GM23338 (cell line): ENCODE measurements at regions not wholly inside any gene's neighbourhood (a gene's known extent, or its start where the extent isn't known, plus 50 kb on each side); places are given as distances from the start of the nearest gene placed in this dataset.

ENCODE experiments used
- ATAC-seq: fragments of 200-7000 bp; cut with Tn5 transposase; 3 replicates; pipeline ENCODE4 v1.9.1; 2020
- DNase-seq: peaks from one replicate; pipeline ENCODE4 v3.0.0-alpha.2; 2015; ENCODE audit warnings: low spot score
- H2AFZ ChIP-seq: fragments of 200-600 bp; sonication (generic); 2 replicates; pipeline ENCODE4 v1.8.0; 2016; ENCODE audit warnings: antibody characterized with exemption, mild to moderate bottlenecking, moderate library complexity
- H3F3A ChIP-seq: fragments of 200-600 bp; sonication (generic); replicated peaks from 2 replicates; pipeline ENCODE4 v1.8.0; 2017; ENCODE audit warnings: antibody characterized with exemption, mixed run types, low read depth
- H3K27ac ChIP-seq: fragments of 200-600 bp; sonication (generic); 2 replicates; pipeline ENCODE4 v1.6.1; 2016; ENCODE audit warnings: low read depth
- H3K27me3 ChIP-seq: fragments of 200-600 bp; sonication (generic); 2 replicates; pipeline ENCODE4 v1.8.0; 2016; ENCODE audit warnings: mild to moderate bottlenecking, mixed run types, moderate library complexity; ENCODE audit not compliant: insufficient read depth
- H3K36me3 ChIP-seq: fragments of 200-600 bp; sonication (generic); 2 replicates; pipeline ENCODE4 v1.8.0; 2016; ENCODE audit warnings: mild to moderate bottlenecking; ENCODE audit not compliant: insufficient read depth
- H3K4me1 ChIP-seq: fragments of 200-600 bp; sonication (generic); 2 replicates; pipeline ENCODE4 v1.8.0; 2016; ENCODE audit warnings: mild to moderate bottlenecking, moderate library complexity; ENCODE audit not compliant: insufficient read depth
- H3K4me2 ChIP-seq: fragments of 200-600 bp; sonication (generic); 2 replicates; pipeline ENCODE4 v1.7.1; 2017; ENCODE audit warnings: mixed run types
- H3K4me3 ChIP-seq: fragments of 200-600 bp; sonication (generic); 2 replicates; pipeline ENCODE4 v1.6.1; 2016; ENCODE audit warnings: mixed run types
- H3K79me2 ChIP-seq: fragments of 200-600 bp; sonication (generic); replicated peaks from 2 replicates; pipeline ENCODE4 v1.8.0; 2017; ENCODE audit warnings: mild to moderate bottlenecking; ENCODE audit not compliant: insufficient read depth
- H3K9me2 ChIP-seq: fragments of 200-600 bp; sonication (generic); 2 replicates; pipeline ENCODE4 v1.8.0; 2017; ENCODE audit not compliant: insufficient read depth
- H4K20me1 ChIP-seq: fragments of 200-600 bp; sonication (generic); replicated peaks from 2 replicates; pipeline ENCODE4 v1.8.0; 2017; ENCODE audit warnings: mild to moderate bottlenecking; ENCODE audit not compliant: insufficient read depth
- H3K27ac Mint-ChIP-seq: 2 replicates; pipeline ENCODE4 v1.8.0; 2020; ENCODE audit warnings: inconsistent platforms, mild to moderate bottlenecking, moderate library complexity, mixed read lengths
- H3K27me3 Mint-ChIP-seq: 3 replicates; pipeline ENCODE4 v1.8.0; 2022; ENCODE audit warnings: low read depth, mild to moderate bottlenecking, moderate library complexity, mixed read lengths, inconsistent platforms; ENCODE audit not compliant: insufficient read depth, poor library complexity
- H3K36me3 Mint-ChIP-seq: 3 replicates; pipeline ENCODE4 v1.8.0; 2021; ENCODE audit warnings: low read depth, mild to moderate bottlenecking, inconsistent platforms, moderate library complexity, mixed read lengths
- H3K4me1 Mint-ChIP-seq: 3 replicates; pipeline ENCODE4 v1.8.0; 2020; ENCODE audit warnings: mild to moderate bottlenecking, inconsistent platforms, mixed read lengths
- H3K4me3 Mint-ChIP-seq: 3 replicates; pipeline ENCODE4 v1.8.0; 2021; ENCODE audit warnings: moderate library complexity, mild to moderate bottlenecking, inconsistent platforms, mixed read lengths
- H3K9me3 Mint-ChIP-seq: 3 replicates; pipeline ENCODE4 v1.8.0; 2020; ENCODE audit warnings: moderate library complexity, mild to moderate bottlenecking, inconsistent platforms, mixed read lengths
- CREB1 ChIP-seq: fragments of 250-450 bp; sonication (Bioruptor Pico); IDR thresholded peaks from 2 replicates; pipeline ENCODE4 v1.5.0; 2020; ENCODE audit warnings: low read depth, mild to moderate bottlenecking, moderate library complexity
- EZH2 ChIP-seq: fragments of 200-600 bp; sonication (generic); IDR thresholded peaks from one replicate; pipeline ENCODE4 v1.8.0; 2017; ENCODE audit warnings: antibody characterized with exemption, mild to moderate bottlenecking, low read depth; ENCODE audit not compliant: unreplicated experiment
- EZH2phosphoT487 ChIP-seq: fragments of 200-600 bp; sonication (generic); IDR thresholded peaks from one replicate; pipeline ENCODE4 v1.8.1; 2018; ENCODE audit warnings: antibody characterized with exemption; ENCODE audit not compliant: unreplicated experiment
- NANOG ChIP-seq: IDR thresholded peaks from 2 replicates; pipeline ENCODE4 v1.6.1; 2016; ENCODE audit warnings: antibody characterized with exemption, borderline replicate concordance
- POLR2AphosphoS5 ChIP-seq: IDR thresholded peaks from 2 replicates; pipeline ENCODE4 v1.6.1; 2016; ENCODE audit warnings: antibody characterized with exemption, low read depth
- STAT1 ChIP-seq: IDR thresholded peaks from one replicate; pipeline ENCODE4 v1.6.1; 2016; ENCODE audit warnings: antibody characterized with exemption; ENCODE audit not compliant: unreplicated experiment
- ZNF114 ChIP-seq: fragments of 250-450 bp; sonication (Bioruptor Pico); IDR thresholded peaks from 2 replicates; pipeline ENCODE4 v1.5.0; 2020; ENCODE audit warnings: mild to moderate bottlenecking, moderate library complexity
- TF ChIP-seq, protein P1 (sequence below): fragments of 250-450 bp; sonication (Bioruptor Pico); IDR thresholded peaks from 2 replicates; pipeline ENCODE4 v1.5.0; 2020; ENCODE audit warnings: mild to moderate bottlenecking, moderate library complexity
- TF ChIP-seq, protein P2 (sequence below): IDR thresholded peaks from 2 replicates; pipeline ENCODE4 v1.6.1; 2016; ENCODE audit warnings: antibody characterized with exemption
- TF ChIP-seq, protein P3 (sequence below), 2 experiments: fragments of 200-600 bp in 1 of 2; sonication (generic) in 1 of 2; conservative IDR thresholded peaks; 2 replicates each; pipeline versions ENCODE4 v1.5.1 to v1.6.1; 2016 to 2017; ENCODE audit warnings: antibody characterized with exemption in 2 of 2, low read depth in 2 of 2, mild to moderate bottlenecking in 2 of 2, moderate library complexity in 1 of 2

DNA sequence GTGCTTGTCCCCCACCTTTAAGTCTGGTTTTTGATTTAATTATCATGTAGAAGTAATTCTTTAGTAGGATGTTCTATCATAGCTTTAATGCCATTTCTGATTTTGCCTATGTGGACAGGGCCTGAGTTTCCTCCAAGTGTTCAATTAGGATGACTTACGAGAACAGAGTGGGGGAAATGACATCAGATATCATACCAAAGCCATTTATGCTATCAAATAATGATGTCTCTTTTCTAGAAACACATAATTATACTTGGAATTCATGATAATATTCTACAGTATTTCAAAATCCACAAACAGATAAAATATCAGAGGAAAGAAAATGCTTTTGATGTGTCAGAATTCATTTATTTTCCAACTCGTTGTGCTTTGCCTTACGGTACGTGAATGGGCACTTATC is 165.9 kb upstream of the SPRED2 start:
- no peaks in the 10 kb centered on the region for H3K9me2 ChIP-seq
- H3K4me1 Mint-ChIP-seq, result no peaks in the 10 kb centered on the region; the same call in 2 of the 3 replicates
- no peak overlapping the region for H3K4me3 Mint-ChIP-seq
- no peak overlapping the region for H3K4me3 ChIP-seq
- H3K4me1 ChIP-seq, result no peaks in the 10 kb centered on the region
- peaks cover 8% of the 10 kb centered on the region for H3K27me3 Mint-ChIP-seq
- peaks cover 13% of the 10 kb centered on the region; the same call in 2 of the 3 replicates for H3K9me3 Mint-ChIP-seq
- ATAC-seq, result no peak
- no peaks in the 10 kb centered on the region for H3K79me2 ChIP-seq
- no peaks in the 10 kb centered on the region for H3K36me3 ChIP-seq
- no peak overlapping the region for H3K27ac ChIP-seq
- peaks cover 9% of the 10 kb centered on the region; the same call in 2 of the 3 replicates for H3K36me3 Mint-ChIP-seq
- no peaks in the 10 kb centered on the region for H4K20me1 ChIP-seq
- TF ChIP-seq, protein P1, sequence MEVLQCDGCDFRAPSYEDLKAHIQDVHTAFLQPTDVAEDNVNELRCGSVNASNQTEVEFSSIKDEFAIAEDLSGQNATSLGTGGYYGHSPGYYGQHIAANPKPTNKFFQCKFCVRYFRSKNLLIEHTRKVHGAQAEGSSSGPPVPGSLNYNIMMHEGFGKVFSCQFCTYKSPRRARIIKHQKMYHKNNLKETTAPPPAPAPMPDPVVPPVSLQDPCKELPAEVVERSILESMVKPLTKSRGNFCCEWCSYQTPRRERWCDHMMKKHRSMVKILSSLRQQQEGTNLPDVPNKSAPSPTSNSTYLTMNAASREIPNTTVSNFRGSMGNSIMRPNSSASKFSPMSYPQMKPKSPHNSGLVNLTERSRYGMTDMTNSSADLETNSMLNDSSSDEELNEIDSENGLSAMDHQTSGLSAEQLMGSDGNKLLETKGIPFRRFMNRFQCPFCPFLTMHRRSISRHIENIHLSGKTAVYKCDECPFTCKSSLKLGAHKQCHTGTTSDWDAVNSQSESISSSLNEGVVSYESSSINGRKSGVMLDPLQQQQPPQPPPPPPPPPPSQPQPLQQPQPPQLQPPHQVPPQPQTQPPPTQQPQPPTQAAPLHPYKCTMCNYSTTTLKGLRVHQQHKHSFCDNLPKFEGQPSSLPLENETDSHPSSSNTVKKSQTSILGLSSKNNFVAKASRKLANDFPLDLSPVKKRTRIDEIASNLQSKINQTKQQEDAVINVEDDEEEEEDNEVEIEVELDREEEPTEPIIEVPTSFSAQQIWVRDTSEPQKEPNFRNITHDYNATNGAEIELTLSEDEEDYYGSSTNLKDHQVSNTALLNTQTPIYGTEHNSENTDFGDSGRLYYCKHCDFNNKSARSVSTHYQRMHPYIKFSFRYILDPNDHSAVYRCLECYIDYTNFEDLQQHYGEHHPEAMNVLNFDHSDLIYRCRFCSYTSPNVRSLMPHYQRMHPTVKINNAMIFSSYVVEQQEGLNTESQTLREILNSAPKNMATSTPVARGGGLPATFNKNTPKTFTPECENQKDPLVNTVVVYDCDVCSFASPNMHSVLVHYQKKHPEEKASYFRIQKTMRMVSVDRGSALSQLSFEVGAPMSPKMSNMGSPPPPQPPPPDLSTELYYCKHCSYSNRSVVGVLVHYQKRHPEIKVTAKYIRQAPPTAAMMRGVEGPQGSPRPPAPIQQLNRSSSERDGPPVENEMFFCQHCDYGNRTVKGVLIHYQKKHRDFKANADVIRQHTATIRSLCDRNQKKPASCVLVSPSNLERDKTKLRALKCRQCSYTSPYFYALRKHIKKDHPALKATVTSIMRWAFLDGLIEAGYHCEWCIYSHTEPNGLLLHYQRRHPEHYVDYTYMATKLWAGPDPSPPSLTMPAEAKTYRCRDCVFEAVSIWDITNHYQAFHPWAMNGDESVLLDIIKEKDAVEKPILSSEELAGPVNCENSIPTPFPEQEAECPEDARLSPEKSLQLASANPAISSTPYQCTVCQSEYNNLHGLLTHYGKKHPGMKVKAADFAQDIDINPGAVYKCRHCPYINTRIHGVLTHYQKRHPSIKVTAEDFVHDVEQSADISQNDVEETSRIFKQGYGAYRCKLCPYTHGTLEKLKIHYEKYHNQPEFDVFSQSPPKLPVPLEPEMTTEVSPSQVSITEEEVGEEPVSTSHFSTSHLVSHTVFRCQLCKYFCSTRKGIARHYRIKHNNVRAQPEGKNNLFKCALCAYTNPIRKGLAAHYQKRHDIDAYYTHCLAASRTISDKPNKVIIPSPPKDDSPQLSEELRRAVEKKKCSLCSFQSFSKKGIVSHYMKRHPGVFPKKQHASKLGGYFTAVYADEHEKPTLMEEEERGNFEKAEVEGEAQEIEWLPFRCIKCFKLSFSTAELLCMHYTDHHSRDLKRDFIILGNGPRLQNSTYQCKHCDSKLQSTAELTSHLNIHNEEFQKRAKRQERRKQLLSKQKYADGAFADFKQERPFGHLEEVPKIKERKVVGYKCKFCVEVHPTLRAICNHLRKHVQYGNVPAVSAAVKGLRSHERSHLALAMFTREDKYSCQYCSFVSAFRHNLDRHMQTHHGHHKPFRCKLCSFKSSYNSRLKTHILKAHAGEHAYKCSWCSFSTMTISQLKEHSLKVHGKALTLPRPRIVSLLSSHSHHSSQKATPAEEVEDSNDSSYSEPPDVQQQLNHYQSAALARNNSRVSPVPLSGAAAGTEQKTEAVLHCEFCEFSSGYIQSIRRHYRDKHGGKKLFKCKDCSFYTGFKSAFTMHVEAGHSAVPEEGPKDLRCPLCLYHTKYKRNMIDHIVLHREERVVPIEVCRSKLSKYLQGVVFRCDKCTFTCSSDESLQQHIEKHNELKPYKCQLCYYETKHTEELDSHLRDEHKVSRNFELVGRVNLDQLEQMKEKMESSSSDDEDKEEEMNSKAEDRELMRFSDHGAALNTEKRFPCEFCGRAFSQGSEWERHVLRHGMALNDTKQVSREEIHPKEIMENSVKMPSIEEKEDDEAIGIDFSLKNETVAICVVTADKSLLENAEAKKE (CRISPR knock-in tag), result no peak
- TF ChIP-seq, protein P2, sequence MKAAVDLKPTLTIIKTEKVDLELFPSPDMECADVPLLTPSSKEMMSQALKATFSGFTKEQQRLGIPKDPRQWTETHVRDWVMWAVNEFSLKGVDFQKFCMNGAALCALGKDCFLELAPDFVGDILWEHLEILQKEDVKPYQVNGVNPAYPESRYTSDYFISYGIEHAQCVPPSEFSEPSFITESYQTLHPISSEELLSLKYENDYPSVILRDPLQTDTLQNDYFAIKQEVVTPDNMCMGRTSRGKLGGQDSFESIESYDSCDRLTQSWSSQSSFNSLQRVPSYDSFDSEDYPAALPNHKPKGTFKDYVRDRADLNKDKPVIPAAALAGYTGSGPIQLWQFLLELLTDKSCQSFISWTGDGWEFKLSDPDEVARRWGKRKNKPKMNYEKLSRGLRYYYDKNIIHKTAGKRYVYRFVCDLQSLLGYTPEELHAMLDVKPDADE, result no peak
- TF ChIP-seq STAT1, result no peak
- no peak for TF ChIP-seq NANOG
- TF ChIP-seq, protein P3, sequence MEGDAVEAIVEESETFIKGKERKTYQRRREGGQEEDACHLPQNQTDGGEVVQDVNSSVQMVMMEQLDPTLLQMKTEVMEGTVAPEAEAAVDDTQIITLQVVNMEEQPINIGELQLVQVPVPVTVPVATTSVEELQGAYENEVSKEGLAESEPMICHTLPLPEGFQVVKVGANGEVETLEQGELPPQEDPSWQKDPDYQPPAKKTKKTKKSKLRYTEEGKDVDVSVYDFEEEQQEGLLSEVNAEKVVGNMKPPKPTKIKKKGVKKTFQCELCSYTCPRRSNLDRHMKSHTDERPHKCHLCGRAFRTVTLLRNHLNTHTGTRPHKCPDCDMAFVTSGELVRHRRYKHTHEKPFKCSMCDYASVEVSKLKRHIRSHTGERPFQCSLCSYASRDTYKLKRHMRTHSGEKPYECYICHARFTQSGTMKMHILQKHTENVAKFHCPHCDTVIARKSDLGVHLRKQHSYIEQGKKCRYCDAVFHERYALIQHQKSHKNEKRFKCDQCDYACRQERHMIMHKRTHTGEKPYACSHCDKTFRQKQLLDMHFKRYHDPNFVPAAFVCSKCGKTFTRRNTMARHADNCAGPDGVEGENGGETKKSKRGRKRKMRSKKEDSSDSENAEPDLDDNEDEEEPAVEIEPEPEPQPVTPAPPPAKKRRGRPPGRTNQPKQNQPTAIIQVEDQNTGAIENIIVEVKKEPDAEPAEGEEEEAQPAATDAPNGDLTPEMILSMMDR (conservative IDR thresholded peaks at IDR 0.05; ENCODE audit: low read depth in 2 of 2), result no peak
- no peak for TF ChIP-seq POLR2AphosphoS5
- TF ChIP-seq EZH2phosphoT487, result no peak
- no peak for TF ChIP-seq CREB1 (CRISPR knock-in tag)
- no peak for TF ChIP-seq EZH2
- TF ChIP-seq ZNF114, result no peak
- H3K4me2 ChIP-seq, result no peak overlapping the region
- H3K27me3 ChIP-seq, result no peaks in the 10 kb centered on the region
- no peak overlapping the region for H3K27ac Mint-ChIP-seq
- H3F3A ChIP-seq, result no peaks in the 10 kb centered on the region
- no peak for DNase-seq
- H2AFZ ChIP-seq, result no peak overlapping the region
